ENCODE measurements at regions not wholly inside any gene's neighbourhood (a gene's known extent, or its start where the extent isn't known, plus 50 kb on each side); places are given as distances from the start of the nearest gene placed in this dataset.

DNA sequence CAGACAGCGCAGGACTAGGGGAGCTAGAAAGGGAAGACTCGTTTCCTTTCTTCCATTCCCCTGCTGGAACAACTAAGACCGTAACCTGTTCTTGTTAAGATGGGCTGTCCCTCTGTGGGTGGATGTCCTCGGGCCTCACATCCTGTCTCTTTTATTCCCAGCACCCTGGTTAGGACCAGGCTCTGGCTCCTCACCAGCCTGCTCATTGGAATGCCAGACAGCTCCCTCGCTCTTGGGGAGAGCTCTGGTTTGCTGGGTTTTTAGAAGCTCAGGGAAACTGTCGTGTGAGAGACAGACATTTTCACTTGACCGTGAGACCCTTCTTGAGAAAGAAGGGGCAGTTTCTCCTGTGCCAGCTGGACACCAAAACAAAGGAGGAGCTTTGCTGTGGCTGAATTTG is 58.1 kb upstream of the HABP2 start:
- TF ChIP-seq, protein P1, sequence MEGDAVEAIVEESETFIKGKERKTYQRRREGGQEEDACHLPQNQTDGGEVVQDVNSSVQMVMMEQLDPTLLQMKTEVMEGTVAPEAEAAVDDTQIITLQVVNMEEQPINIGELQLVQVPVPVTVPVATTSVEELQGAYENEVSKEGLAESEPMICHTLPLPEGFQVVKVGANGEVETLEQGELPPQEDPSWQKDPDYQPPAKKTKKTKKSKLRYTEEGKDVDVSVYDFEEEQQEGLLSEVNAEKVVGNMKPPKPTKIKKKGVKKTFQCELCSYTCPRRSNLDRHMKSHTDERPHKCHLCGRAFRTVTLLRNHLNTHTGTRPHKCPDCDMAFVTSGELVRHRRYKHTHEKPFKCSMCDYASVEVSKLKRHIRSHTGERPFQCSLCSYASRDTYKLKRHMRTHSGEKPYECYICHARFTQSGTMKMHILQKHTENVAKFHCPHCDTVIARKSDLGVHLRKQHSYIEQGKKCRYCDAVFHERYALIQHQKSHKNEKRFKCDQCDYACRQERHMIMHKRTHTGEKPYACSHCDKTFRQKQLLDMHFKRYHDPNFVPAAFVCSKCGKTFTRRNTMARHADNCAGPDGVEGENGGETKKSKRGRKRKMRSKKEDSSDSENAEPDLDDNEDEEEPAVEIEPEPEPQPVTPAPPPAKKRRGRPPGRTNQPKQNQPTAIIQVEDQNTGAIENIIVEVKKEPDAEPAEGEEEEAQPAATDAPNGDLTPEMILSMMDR (IDR thresholded peaks at IDR 0.05; ENCODE audit: borderline replicate concordance, extremely low read depth, low read length, poor library complexity, severe bottlenecking) = no peak
- TF ChIP-seq EZH2 (IDR thresholded peaks at IDR 0.05; ENCODE audit: borderline replicate concordance, low read depth, low read length, severe bottlenecking) = no peak
